ENCODE measurements at regions not wholly inside any gene's neighbourhood (a gene's known extent, or its start where the extent isn't known, plus 50 kb on each side); places are given as distances from the start of the nearest gene placed in this dataset.

- DNase-seq (no peak), ATAC-seq (no peak), FAIRE-seq (no peak)
- Histone ChIP-seq H3K36me3 (no peaks in the 10 kb centered on the region), H3K4me3 (no peak overlapping the region), H3K27me3 (no peaks in the 10 kb centered on the region), H3K27ac (no peak overlapping the region), H3K9me3 (no peaks in the 10 kb centered on the region), H3K4me1 (no peaks in the 10 kb centered on the region)
- TF ChIP-seq CTCF (IDR thresholded peaks at IDR 0.05): no peak
- intact Hi-C loops (cut with DNase I): no loop called here
Measured at GRCh38 chr5:3355126-3355525, 240.5 kb upstream of the IRX1 start.

DNA sequence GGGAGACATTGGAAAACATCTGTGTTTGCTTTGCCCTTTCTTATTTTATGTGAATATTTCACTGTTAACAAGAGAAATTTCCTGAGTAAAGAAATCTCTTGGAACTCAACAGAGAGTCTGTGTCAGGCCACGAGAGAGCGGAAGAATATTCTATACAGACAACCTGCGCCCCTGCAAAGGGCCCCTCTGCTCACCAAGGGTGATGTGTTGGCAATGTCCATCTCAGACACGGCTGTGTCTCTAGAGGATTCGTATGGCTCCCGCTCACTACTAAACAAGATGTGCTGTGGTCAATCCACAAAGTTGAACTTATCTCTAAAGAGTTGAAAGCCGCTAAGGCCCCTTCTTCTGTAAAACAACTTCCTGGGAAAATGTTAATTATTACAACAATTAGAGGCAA lies 241.0 kb upstream of the IRX1 start:
- TF ChIP-seq CTCF (IDR thresholded peaks at IDR 0.05): no peak
- DNase-seq (no peak), ATAC-seq (no peak), FAIRE-seq (no peak)
- Histone ChIP-seq H3K27ac (no peak overlapping the region), H3K27me3 (no peaks in the 10 kb centered on the region), H3K9me3 (no peaks in the 10 kb centered on the region), H3K36me3 (no peaks in the 10 kb centered on the region), H3K4me1 (no peaks in the 10 kb centered on the region), H3K4me3 (no peak overlapping the region)
- intact Hi-C loops (cut with DNase I): no loop called here
- WGBS, 2 donors: 66 to 82% methylated on average over 7 of the region's 7 CpGs

GRCh38 chr5:3353561-3353960 lies 242.1 kb upstream of the IRX1 start:
- WGBS, 2 donors: 64 to 82% methylated on average over 7 of the region's 7 CpGs
- TF ChIP-seq CTCF (IDR thresholded peaks at IDR 0.05): no peak
- no peak overlapping the region for H3K4me3 ChIP-seq
- FAIRE-seq (no peak), ATAC-seq (no peak), DNase-seq (no peak)
- no peaks in the 10 kb centered on the region for H3K27me3 ChIP-seq
- no peaks in the 10 kb centered on the region for H3K9me3 ChIP-seq
- no peak overlapping the region for H3K27ac ChIP-seq
- intact Hi-C loops (cut with DNase I): no loop called here
- no peaks in the 10 kb centered on the region for H3K36me3 ChIP-seq
- H3K4me1 ChIP-seq: no peaks in the 10 kb centered on the region

GRCh38 chr5:3352711-3353110 lies 242.9 kb upstream of the IRX1 start:
- H3K4me1 ChIP-seq: no peaks in the 10 kb centered on the region
- no peak for TF ChIP-seq CTCF (IDR thresholded peaks at IDR 0.05)
- H3K27me3 ChIP-seq: no peaks in the 10 kb centered on the region
- WGBS, 2 donors: 53 to 77% methylated on average over 8 of the region's 8 CpGs
- H3K9me3 ChIP-seq: no peaks in the 10 kb centered on the region
- no peak overlapping the region for H3K27ac ChIP-seq
- FAIRE-seq (no peak), ATAC-seq (no peak), DNase-seq (no peak)
- H3K36me3 ChIP-seq: no peaks in the 10 kb centered on the region
- intact Hi-C loops (cut with DNase I): no loop called here
- no peak overlapping the region for H3K4me3 ChIP-seq

DNA sequence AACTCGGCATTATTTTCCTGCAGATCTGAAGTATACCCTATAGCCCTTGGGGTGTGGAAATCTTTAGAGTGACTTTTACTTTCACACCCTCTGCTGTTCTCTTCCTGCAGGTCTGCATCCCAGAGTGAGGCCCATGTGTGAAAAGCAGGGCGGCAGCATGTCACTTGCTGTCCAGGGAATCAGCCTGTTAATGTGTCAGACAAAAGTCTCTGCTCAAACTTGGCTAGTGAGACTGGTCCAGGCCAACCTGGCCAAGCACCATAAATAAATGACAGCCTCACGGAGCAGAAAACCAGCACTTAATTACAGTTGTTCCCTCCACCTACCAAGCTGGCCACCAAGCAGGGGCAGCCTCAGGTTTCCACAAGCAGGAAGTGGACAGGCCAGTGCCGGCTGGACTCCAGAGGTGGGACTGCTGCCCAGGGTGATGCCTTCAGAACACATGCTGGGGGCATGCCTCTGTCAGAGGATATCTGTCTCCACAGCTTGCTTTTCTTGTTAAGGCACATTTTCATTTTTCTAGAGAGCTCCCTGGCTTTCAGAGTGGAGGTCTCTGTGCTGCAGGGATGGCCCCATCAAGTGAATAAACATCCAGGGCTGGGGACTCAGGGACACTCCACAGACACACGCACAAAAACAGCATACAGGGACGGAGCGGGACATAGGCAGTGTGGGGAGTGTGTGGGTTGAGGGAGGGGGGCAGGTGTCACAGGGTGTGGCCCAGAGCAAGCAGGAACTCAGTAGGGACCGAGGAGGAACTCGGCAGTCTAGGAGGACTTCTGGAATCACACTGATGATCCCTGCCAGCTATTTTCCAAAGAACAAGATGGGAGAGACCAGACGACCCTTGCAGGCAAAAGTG lies 243.8 kb upstream of the IRX1 start:
- no peaks in the 10 kb centered on the region for H3K4me1 ChIP-seq
- no peak overlapping the region for H3K27ac ChIP-seq
- intact Hi-C loops (cut with DNase I): no loop called here
- H3K27me3 ChIP-seq: no peaks in the 10 kb centered on the region
- no peak for DNase-seq
- FAIRE-seq: no peak
- 62 to 76% methylated on average over 10 of the region's 10 CpGs for WGBS, 2 donors
- no peak for TF ChIP-seq CTCF (IDR thresholded peaks at IDR 0.05)
- H3K9me3 ChIP-seq: no peaks in the 10 kb centered on the region
- H3K36me3 ChIP-seq: no peaks in the 10 kb centered on the region
- no peak overlapping the region for H3K4me3 ChIP-seq
- no peak for ATAC-seq

All from pancreas (tissue), 10 donors.